RCC 7860 (cell line): ENCODE measurements at regions not wholly inside any gene's neighbourhood (a gene's known extent, or its start where the extent isn't known, plus 50 kb on each side); places are given as distances from the start of the nearest gene placed in this dataset.
"Not testable (repeated sequence)": the region's sequence is repeated elsewhere in the genome, so short reads cannot be mapped to it uniquely, and the experiment has no call there.

Source experiments
- DNase-seq: peaks from one replicate; pipeline ENCODE4 v3.0.0-alpha.2; 2015; ENCODE audit warnings: low spot score
- FAIRE-seq: peaks from 2 replicates; lab custom pipeline; 2012; peaks lifted over from hg19 to GRCh38; lab: Jason Lieb, UNC

GRCh38 chr19:23475477-23475876, 80.2 kb upstream of the ZNF91 start:
- DNase-seq: no peak
- no peak for FAIRE-seq

- DNase-seq (no peak), FAIRE-seq (no peak)
Observed at GRCh38 chr19:23474761-23475160, 79.5 kb upstream of the ZNF91 start.

- no peak for FAIRE-seq
- no peak for DNase-seq
Observed at GRCh38 chr19:23474172-23474571, 78.9 kb upstream of the ZNF91 start.

- no peak for FAIRE-seq
- no peak for DNase-seq
Observed at GRCh38 chr19:23470873-23471545, 75.7 kb upstream of the ZNF91 start.

- not testable (repeated sequence) for DNase-seq, FAIRE-seq
Observed at GRCh38 chr19:23464349-23464748, 69.1 kb upstream of the ZNF91 start.

GRCh38 chr19:23461120-23461519, 65.8 kb upstream of the ZNF91 start:
- DNase-seq (no peak), FAIRE-seq (no peak)

- FAIRE-seq (no peak), DNase-seq (peak; percentile 8)
Observed at GRCh38 chr19:23460656-23461055, 65.4 kb upstream of the ZNF91 start.
